Immature natural killer cell (primary cell): ENCODE measurements at regions not wholly inside any gene's neighbourhood (a gene's known extent, or its start where the extent isn't known, plus 50 kb on each side); places are given as distances from the start of the nearest gene placed in this dataset.

Experiments
- DNase-seq, 3 donors: peaks; one replicate each; pipeline ENCODE4 v3.0.0; 2022; ENCODE audit warnings: mixed read lengths in 1 of 3
- H3K27ac Mint-ChIP-seq, 6 donors: one replicate each; pipeline ENCODE4 v1.8.0; 2020; ENCODE audit warnings: mixed read lengths in 6 of 6, mild to moderate bottlenecking in 5 of 6, inconsistent platforms in 4 of 6, moderate library complexity in 3 of 6
- H3K27me3 Mint-ChIP-seq, 3 donors: one replicate each; pipeline ENCODE4 v1.8.0; 2020 to 2021; ENCODE audit warnings: low read depth in 3 of 3, mild to moderate bottlenecking in 3 of 3, mixed read lengths in 3 of 3, moderate library complexity in 3 of 3, inconsistent platforms in 1 of 3
- H3K36me3 Mint-ChIP-seq, 3 donors: one replicate each; pipeline ENCODE4 v1.8.0; 2020; ENCODE audit warnings: mixed read lengths in 3 of 3, inconsistent platforms in 2 of 3, mild to moderate bottlenecking in 2 of 3
- H3K4me1 Mint-ChIP-seq, 2 donors: one replicate each; pipeline ENCODE4 v1.8.0; 2020; ENCODE audit warnings: inconsistent platforms in 2 of 2, mild to moderate bottlenecking in 2 of 2, mixed read lengths in 2 of 2, moderate library complexity in 1 of 2
- H3K4me3 Mint-ChIP-seq, 5 donors: one replicate each; pipeline ENCODE4 v1.8.0; 2020; ENCODE audit warnings: mild to moderate bottlenecking in 5 of 5, mixed read lengths in 5 of 5, inconsistent platforms in 3 of 5, moderate library complexity in 3 of 5
- H3K9me3 Mint-ChIP-seq, 6 donors: one replicate each; pipeline ENCODE4 v1.8.0; 2020; ENCODE audit warnings: mild to moderate bottlenecking in 6 of 6, mixed read lengths in 6 of 6, inconsistent platforms in 4 of 6, moderate library complexity in 3 of 6

- Mint-ChIP-seq H3K27me3 (peaks cover 1 to 8% (median 1%) of the 10 kb centered on the region in 3 donors), H3K4me1 (no peaks in the 10 kb centered on the region), H3K4me3 (no peak overlapping the region), H3K27ac (no peak overlapping the region), H3K9me3 (peaks cover 0 to 4% (median 0%) of the 10 kb centered on the region in 6 donors), H3K36me3 (no peaks in the 10 kb centered on the region)
- no peak for DNase-seq
These were observed 176.9 kb downstream of the SLIT2 start for GRCh38 chr4:20428436-20429160.

DNA sequence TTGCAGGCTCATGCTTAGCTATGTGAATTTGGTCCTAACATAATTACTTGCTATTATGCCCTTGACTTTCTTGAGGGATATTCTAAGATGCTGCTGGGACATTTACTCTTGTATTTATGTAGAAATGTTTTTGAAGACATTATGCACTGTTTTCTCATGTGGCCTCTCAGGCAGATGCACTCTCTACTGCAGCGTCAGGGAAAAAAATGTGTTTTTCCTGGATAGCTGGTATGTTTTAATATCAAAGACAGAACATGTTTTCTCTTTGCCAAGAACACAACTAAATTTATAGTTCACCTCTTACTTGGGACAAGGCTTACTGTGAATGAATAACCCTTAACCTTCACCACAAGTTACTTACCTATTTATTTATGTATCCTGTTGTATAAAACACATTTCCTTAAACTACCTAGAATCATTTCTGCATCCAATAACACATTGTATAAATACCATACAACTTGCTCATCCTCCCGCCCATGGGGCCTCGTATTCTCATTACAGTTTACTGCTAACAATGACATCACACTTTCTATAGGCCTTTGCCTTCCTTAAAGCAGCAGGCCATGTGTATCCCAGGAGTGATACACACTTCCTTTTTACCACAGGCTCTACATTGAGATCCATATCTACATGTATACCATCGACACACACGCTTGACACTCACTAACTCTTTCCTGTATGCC lies 178.7 kb downstream of the SLIT2 start:
- Mint-ChIP-seq H3K27ac (no peak overlapping the region), H3K9me3 (peaks cover 0 to 4% (median 0%) of the 10 kb centered on the region in 6 donors), H3K36me3 (no peaks in the 10 kb centered on the region), H3K4me3 (no peak overlapping the region), H3K4me1 (no peaks in the 10 kb centered on the region), H3K27me3 (peaks cover 0 to 8% (median 1%) of the 10 kb centered on the region in 3 donors)
- DNase-seq, result no peak

- no peak for DNase-seq
- H3K36me3 Mint-ChIP-seq, result no peaks in the 10 kb centered on the region
- no peaks in the 10 kb centered on the region for H3K4me1 Mint-ChIP-seq
- H3K27me3 Mint-ChIP-seq, result peaks cover 0 to 8% (median 1%) of the 10 kb centered on the region in 3 donors
- H3K9me3 Mint-ChIP-seq, result peaks cover 0 to 4% (median 0%) of the 10 kb centered on the region in 6 donors
- no peak overlapping the region for H3K27ac Mint-ChIP-seq
- no peak overlapping the region for H3K4me3 Mint-ChIP-seq
These were observed 179.8 kb downstream of the SLIT2 start for GRCh38 chr4:20431543-20431951.

DNA sequence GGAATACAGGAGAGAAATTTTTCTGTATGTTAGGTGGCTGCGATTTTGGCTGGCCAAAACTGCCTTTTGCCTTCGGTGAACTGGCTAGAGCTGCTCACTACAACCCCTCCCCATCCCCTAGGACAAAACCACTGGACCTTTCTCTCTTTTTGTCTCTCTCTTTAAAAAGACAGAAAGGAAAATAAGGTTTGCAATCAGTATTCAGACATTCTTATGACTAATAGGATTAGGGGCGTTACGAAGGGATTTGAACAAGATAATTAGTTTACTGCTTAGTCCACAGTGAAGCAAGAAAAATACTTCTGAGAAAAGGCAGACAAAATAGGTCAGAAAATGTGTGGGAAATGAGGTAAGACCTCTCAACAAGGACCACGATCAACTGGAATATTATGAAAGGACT lies 180.4 kb downstream of the SLIT2 start:
- peaks cover 0 to 8% (median 1%) of the 10 kb centered on the region in 3 donors for H3K27me3 Mint-ChIP-seq
- no peak overlapping the region for H3K4me3 Mint-ChIP-seq
- DNase-seq, result no peak
- H3K27ac Mint-ChIP-seq, result no peak overlapping the region
- H3K36me3 Mint-ChIP-seq, result no peaks in the 10 kb centered on the region
- no peaks in the 10 kb centered on the region for H3K4me1 Mint-ChIP-seq
- H3K9me3 Mint-ChIP-seq, result peaks cover 0 to 4% (median 0%) of the 10 kb centered on the region in 6 donors

DNA sequence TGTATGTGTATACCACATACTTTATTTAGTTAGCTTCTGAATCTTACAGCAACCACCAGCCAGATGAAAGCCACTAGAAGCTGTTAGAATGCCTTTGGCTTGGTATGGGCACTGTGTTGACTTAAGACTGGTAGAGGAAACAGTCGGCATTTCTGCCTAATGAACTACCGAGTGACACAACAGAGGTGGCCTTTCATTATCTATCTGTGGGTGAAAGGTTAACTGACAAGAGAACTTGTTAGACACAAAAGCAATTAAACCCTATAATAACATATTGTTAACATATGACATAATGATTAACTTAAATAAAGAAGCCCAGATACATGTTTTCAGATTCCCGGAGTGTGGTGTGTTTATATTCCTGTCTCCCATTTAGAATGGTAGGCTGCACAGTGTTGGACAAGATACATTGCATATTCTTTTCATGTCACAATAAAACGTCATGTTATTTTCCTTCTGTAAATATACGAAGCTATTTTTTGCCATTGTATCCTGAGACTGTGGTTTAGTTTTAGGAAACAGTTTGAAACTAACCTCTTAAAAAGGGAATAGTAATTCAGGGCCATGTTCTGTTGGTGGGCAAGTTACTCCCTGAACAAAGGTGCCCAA lies 181.5 kb downstream of the SLIT2 start:
- peaks cover 0 to 6% (median 1%) of the 10 kb centered on the region in 3 donors for H3K27me3 Mint-ChIP-seq
- H3K9me3 Mint-ChIP-seq, result peaks cover 0 to 3% (median 1%) of the 10 kb centered on the region in 6 donors
- H3K4me1 Mint-ChIP-seq, result no peaks in the 10 kb centered on the region
- no peaks in the 10 kb centered on the region for H3K36me3 Mint-ChIP-seq
- no peak overlapping the region for H3K4me3 Mint-ChIP-seq
- DNase-seq, result no peak
- H3K27ac Mint-ChIP-seq, result no peak overlapping the region

GRCh38 chr4:20440170-20440569 lies 188.5 kb downstream of the SLIT2 start:
- no peak overlapping the region for H3K4me3 Mint-ChIP-seq
- no peaks in the 10 kb centered on the region for H3K36me3 Mint-ChIP-seq
- H3K9me3 Mint-ChIP-seq, result peaks cover 0 to 5% (median 2%) of the 10 kb centered on the region in 6 donors
- H3K27ac Mint-ChIP-seq, result no peak overlapping the region
- H3K27me3 Mint-ChIP-seq, result peaks cover 0 to 2% (median 0%) of the 10 kb centered on the region in 3 donors
- no peaks in the 10 kb centered on the region for H3K4me1 Mint-ChIP-seq
- no peak for DNase-seq

DNA sequence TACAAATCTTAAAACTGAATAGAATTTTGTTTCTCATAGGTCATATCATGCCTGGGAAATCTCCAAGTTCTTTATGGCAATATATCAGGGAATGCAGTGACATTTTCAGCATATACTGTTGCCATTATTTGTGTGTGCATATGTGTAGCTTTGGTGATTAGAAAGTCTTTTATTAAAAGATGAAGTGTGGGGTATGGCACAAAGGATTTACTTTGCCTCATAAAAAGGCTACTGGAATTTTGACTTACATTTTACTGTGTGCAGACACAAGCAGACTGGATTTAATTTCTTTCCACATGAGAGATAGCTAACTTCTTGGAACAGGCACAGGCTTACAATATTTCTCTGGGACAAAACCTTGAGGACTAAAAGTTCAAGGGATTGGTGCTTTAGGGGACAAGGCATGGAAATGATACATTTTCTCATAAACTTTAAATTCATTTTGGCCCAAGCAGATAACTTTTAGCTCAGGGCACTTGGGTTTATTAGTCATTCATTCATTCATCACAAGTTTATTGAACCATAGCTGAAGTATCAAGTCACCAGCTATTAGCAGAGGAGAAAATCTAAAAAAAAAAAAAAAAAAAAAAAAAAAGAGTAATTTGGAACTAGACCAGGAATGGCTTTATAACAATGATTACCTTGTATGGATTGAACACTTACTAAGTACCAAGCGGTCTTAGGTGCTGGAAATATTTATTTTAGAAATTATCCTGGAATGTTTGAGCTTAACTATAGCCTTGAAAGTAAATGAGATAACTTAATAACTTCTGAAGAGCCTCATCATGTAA lies 191.5 kb downstream of the SLIT2 start:
- DNase-seq, result no peak
- peaks cover 0 to 2% (median 2%) of the 10 kb centered on the region in 3 donors for H3K27me3 Mint-ChIP-seq
- H3K36me3 Mint-ChIP-seq, result no peaks in the 10 kb centered on the region
- H3K4me3 Mint-ChIP-seq, result no peak overlapping the region
- H3K9me3 Mint-ChIP-seq, result peaks cover 0 to 5% (median 0%) of the 10 kb centered on the region in 6 donors
- no peak overlapping the region for H3K27ac Mint-ChIP-seq
- no peaks in the 10 kb centered on the region for H3K4me1 Mint-ChIP-seq

DNA sequence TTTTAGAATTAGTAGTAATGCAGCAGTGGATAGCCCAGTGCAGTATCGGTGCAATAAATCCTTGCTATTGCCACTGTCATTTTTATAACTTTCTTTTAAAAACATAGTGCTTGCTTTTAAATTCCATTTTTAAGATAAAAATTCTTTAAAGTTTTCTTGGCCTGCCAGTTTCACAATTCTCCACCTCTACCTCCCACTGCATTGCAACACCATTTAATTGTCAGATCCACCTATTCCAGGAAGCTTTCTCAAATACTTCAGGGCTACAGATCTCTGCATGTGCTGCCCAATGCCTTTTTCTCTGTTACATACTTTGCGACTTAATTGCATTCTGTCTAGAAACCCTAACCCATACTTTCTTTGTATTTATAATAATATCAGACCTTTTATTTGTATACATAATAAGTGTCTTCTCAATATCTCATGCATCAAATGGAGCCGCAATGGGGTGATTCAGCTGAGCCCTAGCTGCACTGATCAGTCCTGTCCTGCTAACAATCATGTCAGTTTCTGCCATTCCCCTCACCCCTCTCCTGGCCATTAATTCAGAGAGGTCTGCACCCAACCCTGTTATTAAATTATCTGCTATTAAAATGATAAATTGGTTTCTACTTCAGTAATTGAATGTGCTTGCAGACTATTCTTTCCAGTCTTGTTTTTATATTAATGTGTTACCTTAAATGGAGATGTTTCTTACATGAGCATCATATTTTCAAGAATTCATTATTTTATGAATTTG lies 193.1 kb downstream of the SLIT2 start:
- DNase-seq, result no peak
- Mint-ChIP-seq H3K36me3 (no peaks in the 10 kb centered on the region), H3K4me1 (no peaks in the 10 kb centered on the region), H3K4me3 (no peak overlapping the region), H3K9me3 (no peaks in the 10 kb centered on the region), H3K27me3 (peaks cover 0 to 2% (median 2%) of the 10 kb centered on the region in 3 donors), H3K27ac (no peak overlapping the region)

DNA sequence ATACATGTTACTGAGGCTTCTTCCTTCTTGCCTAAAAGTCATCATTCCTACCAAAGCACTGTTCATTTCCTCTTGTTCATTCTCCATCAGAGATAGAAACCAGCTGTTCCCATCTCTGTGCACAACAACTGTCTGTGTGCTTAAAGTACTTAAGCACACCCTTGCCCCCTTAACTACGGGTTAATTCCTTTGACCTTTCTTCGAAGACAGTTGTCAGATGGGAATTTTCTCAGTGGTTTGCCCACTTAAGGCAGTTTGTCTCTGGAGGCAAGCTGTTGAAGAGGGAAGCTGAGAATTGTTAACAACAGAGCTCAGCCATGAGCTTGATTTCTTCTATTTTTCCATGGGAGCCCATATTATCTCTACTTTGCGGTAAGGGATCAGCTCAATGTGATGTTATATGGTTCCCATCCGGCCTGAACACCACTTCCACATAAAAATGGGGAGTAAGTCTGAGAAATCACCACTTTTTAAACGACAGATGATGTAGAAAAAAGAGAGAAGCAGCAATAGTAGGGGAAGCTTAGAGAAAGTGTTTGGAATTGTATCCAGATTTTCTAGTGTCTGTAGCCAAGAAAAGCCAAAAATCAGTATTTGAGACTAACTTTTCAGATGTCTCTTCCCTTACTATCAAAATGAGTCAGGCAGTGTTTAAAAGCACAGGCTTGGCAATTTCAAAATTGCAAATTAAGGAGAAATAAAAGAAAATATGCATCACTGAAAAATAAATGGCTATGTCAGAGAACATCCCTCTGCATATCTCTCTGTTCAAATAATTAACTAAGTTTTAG lies 194.4 kb downstream of the SLIT2 start:
- H3K27me3 Mint-ChIP-seq, result peaks cover 0 to 2% (median 2%) of the 10 kb centered on the region in 3 donors
- no peak overlapping the region for H3K4me3 Mint-ChIP-seq
- DNase-seq, result no peak
- H3K36me3 Mint-ChIP-seq, result no peaks in the 10 kb centered on the region
- H3K9me3 Mint-ChIP-seq, result no peaks in the 10 kb centered on the region
- no peak overlapping the region for H3K27ac Mint-ChIP-seq
- H3K4me1 Mint-ChIP-seq, result no peaks in the 10 kb centered on the region

- Mint-ChIP-seq H3K4me1 (no peaks in the 10 kb centered on the region), H3K4me3 (no peak overlapping the region), H3K36me3 (no peaks in the 10 kb centered on the region), H3K9me3 (no peaks in the 10 kb centered on the region), H3K27ac (no peak overlapping the region), H3K27me3 (peaks cover 0 to 2% (median 2%) of the 10 kb centered on the region in 3 donors)
- no peak for DNase-seq
These were observed 195.4 kb downstream of the SLIT2 start for GRCh38 chr4:20447103-20447502.

GRCh38 chr4:20451986-20452385 lies 200.3 kb downstream of the SLIT2 start:
- Mint-ChIP-seq H3K9me3 (peaks cover 0 to 11% (median 0%) of the 10 kb centered on the region in 6 donors), H3K27me3 (peaks cover 0 to 5% (median 1%) of the 10 kb centered on the region in 3 donors), H3K36me3 (no peaks in the 10 kb centered on the region), H3K4me3 (no peak overlapping the region), H3K4me1 (no peaks in the 10 kb centered on the region), H3K27ac (no peak overlapping the region)
- no peak for DNase-seq

DNA sequence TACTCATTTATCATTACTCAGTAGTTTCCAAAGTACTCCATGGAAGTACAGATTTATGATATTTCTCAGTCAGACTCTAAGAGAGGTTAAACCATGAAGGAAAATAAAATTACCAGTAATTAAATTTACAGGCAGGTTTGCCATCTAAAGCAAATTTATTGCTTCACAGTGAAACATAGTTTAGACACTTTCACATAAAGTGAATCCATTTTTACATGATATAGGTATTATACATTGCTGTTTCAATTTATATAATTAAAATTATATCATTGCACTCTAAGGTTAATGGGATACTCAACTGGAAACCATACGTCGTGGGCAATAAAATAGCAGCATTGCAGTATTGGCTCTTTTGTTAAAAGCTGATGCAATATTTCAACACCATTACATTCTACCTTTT lies 202.8 kb downstream of the SLIT2 start:
- H3K27ac Mint-ChIP-seq, result no peak overlapping the region
- DNase-seq, result no peak
- H3K27me3 Mint-ChIP-seq, result peaks cover 0 to 5% (median 1%) of the 10 kb centered on the region in 3 donors
- H3K4me3 Mint-ChIP-seq, result no peak overlapping the region
- H3K9me3 Mint-ChIP-seq, result peaks cover 0 to 14% (median 0%) of the 10 kb centered on the region in 6 donors
- no peaks in the 10 kb centered on the region for H3K4me1 Mint-ChIP-seq
- no peaks in the 10 kb centered on the region for H3K36me3 Mint-ChIP-seq
